Stimulated activated CD4-positive, alpha-beta T cell treated with anti-CD3 and anti-CD28 coated beads, TNF-alpha, amount 100 ng/mL, for 48 hours (primary cell): ENCODE measurements at regions not wholly inside any gene's neighbourhood (a gene's known extent, or its start where the extent isn't known, plus 50 kb on each side); places are given as distances from the start of the nearest gene placed in this dataset.

ENCODE experiments used
- DNase-seq, 3 donors: peaks; one replicate each; pipeline ENCODE4 v3.0.0-alpha.2; 2020; ENCODE audit warnings: low read depth in 3 of 3

GRCh38 chr11:10387206-10388083 is 67.6 kb upstream of the AMPD3 start:
- no peak for DNase-seq

- no peak for DNase-seq
These were observed 67.0 kb upstream of the AMPD3 start for GRCh38 chr11:10388101-10388500.

DNA sequence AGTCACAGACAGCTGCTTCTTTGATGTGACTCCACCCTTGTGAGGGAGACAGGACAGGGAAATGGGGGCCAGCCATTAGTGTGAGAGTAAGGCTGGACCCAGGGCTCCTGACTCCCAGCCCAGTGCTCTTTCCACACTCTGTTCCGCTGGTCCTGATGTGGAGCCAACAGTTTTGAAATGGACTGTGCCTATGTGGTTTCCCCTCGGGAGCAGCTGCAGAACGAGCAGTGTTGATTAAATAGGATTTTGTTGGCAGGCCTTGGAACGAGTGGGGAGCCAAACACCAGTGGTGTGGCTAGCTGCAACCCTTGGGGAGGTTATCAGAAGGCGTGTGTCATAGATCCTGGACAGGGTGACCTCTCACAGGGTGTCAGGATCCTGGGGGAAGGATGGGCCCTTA is 66.5 kb upstream of the AMPD3 start:
- no peak for DNase-seq

DNA sequence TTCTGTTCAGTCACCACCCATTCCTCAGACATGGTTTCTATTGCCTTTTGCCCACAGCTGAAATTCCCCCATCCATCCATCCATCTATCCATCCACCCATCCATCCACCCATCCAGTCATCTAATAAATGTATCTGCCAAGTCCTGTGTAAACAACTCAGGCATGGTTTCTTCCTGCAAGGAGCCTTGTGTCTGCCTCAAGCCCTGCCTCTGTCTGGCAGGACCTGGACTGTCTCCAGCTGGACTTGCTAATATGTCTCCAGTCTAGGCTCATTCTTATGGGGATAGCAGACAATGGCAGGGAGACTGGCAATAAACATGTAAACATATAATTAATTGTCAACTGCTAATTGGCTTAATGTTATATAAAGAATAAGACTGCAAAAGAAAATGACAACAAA is 64.7 kb upstream of the AMPD3 start:
- DNase-seq = no peak

DNA sequence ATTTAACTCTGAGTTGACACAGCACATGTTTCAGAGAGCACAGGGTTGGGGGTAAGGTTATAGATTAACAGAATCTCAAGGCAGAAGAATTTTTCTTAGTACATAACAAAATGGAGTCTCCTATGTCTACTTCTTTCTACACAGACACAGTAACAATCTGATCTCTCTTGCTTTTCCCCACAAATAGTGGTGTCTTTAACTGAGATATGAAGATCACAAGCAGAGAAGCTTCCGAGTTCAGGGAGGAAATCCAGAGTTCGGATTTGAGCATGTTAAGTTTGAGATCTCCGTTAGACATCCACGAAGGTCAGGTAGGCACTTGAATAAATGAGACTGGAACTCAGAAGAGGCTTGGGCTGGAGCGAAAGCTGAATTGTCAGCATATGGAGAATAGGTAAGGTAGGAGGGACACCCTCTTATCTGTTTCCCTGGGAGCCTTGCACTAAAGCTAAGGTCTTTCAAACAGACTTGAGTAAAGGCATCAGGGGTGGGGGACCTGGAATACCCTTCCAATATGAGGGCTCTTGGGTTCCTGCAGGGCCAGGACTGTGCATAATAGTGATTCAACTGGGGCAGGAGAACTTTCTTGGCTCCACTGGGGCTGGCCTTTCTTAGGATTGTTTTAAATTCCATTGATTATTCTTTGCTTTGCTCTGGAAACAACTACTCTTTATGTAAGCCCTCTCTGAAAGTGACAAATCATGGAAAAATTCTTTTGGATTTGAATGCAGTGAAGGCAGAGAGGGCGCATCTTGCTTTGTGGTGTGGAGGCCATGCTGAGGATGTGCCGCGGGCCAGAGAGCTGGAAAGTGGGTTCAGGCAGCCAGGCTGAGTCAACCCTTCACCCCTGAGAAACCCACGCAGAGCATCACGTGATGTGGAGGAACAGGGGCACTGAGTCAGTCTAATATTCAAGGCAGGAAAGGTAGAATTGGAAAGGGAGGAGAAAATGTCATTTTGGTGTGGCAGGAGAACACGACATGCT is 62.7 kb upstream of the AMPD3 start:
- DNase-seq = no peak

DNA sequence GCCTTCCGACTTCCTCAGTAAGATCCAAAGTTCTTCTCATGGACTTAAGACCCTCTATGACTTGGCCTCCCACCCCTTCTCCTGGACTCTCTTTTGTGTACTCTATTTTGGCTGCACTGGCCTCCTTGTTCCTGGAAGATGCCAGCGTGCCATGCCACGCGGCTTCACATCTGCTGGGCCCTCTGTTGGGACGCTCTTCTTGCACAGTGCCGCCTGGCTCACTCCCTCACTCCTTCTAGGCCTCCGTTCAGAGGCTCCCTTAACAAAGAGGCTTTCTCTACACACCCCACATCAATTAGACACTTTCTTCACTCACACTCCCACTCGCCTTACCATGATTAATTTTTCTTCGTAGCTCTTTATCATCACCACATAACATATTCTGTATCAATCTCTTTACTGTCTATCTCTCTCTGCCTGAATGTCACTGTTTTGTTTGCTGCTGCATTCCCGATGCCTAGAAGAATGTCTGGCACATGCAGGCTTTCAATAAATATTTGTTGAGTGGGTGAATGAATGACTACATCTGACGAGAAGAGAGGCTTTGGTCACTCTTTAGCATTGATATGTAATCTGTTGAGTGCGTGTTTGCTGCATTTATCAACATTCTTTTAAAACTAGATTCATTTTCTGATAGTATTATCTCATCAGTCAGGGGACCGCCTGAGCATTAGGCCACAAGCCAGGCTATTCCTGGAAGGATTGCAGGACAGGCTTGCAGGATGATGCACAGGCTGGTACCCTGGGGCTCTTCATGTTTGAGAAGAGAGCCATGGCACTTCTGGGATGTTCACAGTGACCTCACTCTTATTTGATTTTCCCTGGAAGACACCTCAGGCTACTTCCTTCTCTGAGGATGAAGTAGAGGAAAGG is 60.6 kb upstream of the AMPD3 start:
- no peak for DNase-seq

GRCh38 chr11:10395166-10395897 is 59.7 kb upstream of the AMPD3 start:
- no peak for DNase-seq

GRCh38 chr11:10396771-10397170 is 58.3 kb upstream of the AMPD3 start:
- DNase-seq = no peak

DNA sequence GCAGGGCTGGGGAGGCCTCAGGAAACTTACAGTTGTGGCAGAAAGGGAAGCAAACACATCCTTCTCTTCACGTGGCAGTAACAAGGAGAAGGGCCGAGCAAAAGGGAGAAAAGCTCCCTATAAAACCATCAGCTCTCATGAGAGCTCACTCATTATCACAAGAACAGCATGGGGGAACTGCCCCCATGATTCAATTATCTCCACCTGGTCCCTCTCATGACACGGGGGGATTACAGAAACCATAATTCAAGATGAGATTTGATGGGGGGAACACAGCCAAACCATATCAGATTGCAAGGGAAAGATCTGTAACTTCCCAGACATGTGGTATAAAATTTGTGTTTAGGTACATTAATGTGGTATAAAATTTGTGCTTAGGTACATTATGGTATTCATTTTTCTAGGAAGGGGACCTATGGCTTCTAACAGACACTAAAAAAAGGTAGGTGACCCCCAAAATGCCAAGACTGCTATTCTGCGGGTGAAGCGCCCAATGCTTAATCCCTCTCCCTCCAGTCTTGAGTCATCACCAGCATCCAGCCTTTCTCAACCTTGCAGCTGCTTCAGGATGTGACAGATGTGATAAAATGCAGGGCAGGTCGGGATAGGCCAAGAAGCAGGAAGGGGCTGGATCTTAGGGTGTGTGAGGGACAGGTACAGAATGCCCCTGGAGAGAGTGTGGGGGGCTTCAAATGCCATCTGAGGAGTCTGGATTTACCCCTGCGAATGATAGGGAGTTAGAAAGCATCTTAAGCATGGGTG is 57.7 kb upstream of the AMPD3 start:
- no peak for DNase-seq

- no peak for DNase-seq
These were observed 56.5 kb upstream of the AMPD3 start for GRCh38 chr11:10398525-10398924.

DNA sequence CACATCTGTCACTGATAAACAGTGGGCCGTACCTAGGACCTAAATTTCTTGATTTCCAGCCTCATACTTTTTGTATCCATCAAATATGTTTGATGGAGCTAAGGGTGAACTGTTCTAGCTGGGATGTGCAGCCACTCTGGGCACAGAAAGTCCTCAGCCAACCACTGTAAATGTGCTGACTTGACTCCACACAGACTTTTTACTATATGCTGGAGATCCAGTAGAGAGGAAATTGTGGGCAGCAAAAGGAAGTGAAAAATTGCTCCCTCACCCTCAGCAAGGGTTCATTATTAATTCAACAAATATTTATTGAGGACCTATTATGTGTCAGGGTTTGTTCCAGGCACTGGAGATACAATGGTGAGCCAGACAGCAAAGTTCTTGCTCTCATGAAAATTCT is 54.2 kb upstream of the AMPD3 start:
- DNase-seq = no peak

GRCh38 chr11:10401256-10401655 is 53.8 kb upstream of the AMPD3 start:
- DNase-seq = no peak

GRCh38 chr11:10401696-10402392 is 53.2 kb upstream of the AMPD3 start:
- no peak for DNase-seq
